H9 (cell line): ENCODE measurements at regions not wholly inside any gene's neighbourhood (a gene's known extent, or its start where the extent isn't known, plus 50 kb on each side); places are given as distances from the start of the nearest gene placed in this dataset.

Experiments
- DNase-seq: peaks from one replicate; pipeline ENCODE4 v3.0.0-alpha.2; 2017
- H2AFZ ChIP-seq: one replicate; pipeline ENCODE4 v1.6.1; 2013; ENCODE audit warnings: mild to moderate bottlenecking, low read length, control low read depth, moderate library complexity
- H2AK5ac ChIP-seq: 2 replicates; pipeline ENCODE4 v1.6.1; 2013; ENCODE audit warnings: low read length, control low read depth, mixed read lengths; ENCODE audit not compliant: insufficient read length
- H2BK120ac ChIP-seq: one replicate; pipeline ENCODE4 v1.6.1; 2013; ENCODE audit warnings: low read depth, mild to moderate bottlenecking, low read length, control low read depth, inconsistent platforms; ENCODE audit not compliant: poor library complexity, severe bottlenecking
- H2BK12ac ChIP-seq: 2 replicates; pipeline ENCODE4 v1.6.1; 2013; ENCODE audit warnings: low read length, control low read depth, mixed read lengths, low read depth; ENCODE audit not compliant: insufficient read length
- H2BK15ac ChIP-seq: 2 replicates; pipeline ENCODE4 v1.6.1; 2013; ENCODE audit warnings: low read depth, low read length, control low read depth
- H2BK20ac ChIP-seq: one replicate; pipeline ENCODE4 v1.6.1; 2013; ENCODE audit warnings: low read depth, mild to moderate bottlenecking, low read length, control low read depth, inconsistent platforms; ENCODE audit not compliant: poor library complexity, severe bottlenecking
- H2BK5ac ChIP-seq: 2 replicates; pipeline ENCODE4 v1.6.1; 2013; ENCODE audit warnings: low read length, control low read depth, mixed read lengths; ENCODE audit not compliant: insufficient read length
- H3K14ac ChIP-seq: 2 replicates; pipeline ENCODE4 v1.6.1; 2013; ENCODE audit warnings: low read length, control low read depth; ENCODE audit not compliant: insufficient read depth
- H3K18ac ChIP-seq: 2 replicates; pipeline ENCODE4 v1.6.1; 2013; ENCODE audit warnings: low read depth, mild to moderate bottlenecking, mixed read lengths, low read length, control low read depth; ENCODE audit not compliant: insufficient read length
- H3K23ac ChIP-seq: 2 replicates; pipeline ENCODE4 v1.6.1; 2013; ENCODE audit warnings: low read length, control low read depth, mixed read lengths, low read depth; ENCODE audit not compliant: insufficient read length
- H3K23me2 ChIP-seq: 2 replicates; pipeline ENCODE4 v1.6.1; 2013; ENCODE audit warnings: low read depth, mild to moderate bottlenecking, mixed read lengths, low read length, control low read depth; ENCODE audit not compliant: insufficient read length, poor library complexity, severe bottlenecking
- H3K27ac ChIP-seq: 2 replicates; pipeline ENCODE4 v1.5.1; 2013; ENCODE audit warnings: low read length, control low read depth, mixed read lengths, low read depth; ENCODE audit not compliant: insufficient read length
- H3K27me3 ChIP-seq: 2 replicates; pipeline ENCODE4 v1.6.1; 2013; ENCODE audit warnings: low read length, control low read depth, inconsistent platforms; ENCODE audit not compliant: insufficient read depth
- H3K4ac ChIP-seq: 2 replicates; pipeline ENCODE4 v1.6.1; 2013; ENCODE audit warnings: low read depth, mild to moderate bottlenecking, control low read depth, inconsistent platforms, low read length, moderate library complexity
- H3K4me1 ChIP-seq: 2 replicates; pipeline ENCODE4 v1.6.1; 2013; ENCODE audit warnings: low read length, control low read depth, inconsistent platforms; ENCODE audit not compliant: insufficient read depth
- H3K4me2 ChIP-seq: 2 replicates; pipeline ENCODE4 v1.6.1; 2013; ENCODE audit warnings: low read length, control low read depth, mixed read lengths; ENCODE audit not compliant: insufficient read length, insufficient read depth
- H3K56ac ChIP-seq: 2 replicates; pipeline ENCODE4 v1.6.1; 2013; ENCODE audit warnings: low read depth, mild to moderate bottlenecking, mixed read lengths, low read length, control low read depth; ENCODE audit not compliant: insufficient read length
- H3K79me1 ChIP-seq: 2 replicates; pipeline ENCODE4 v1.6.1; 2013; ENCODE audit warnings: low read depth, mild to moderate bottlenecking, moderate library complexity, low read length, control low read depth, inconsistent platforms; ENCODE audit not compliant: insufficient read depth, poor library complexity, severe bottlenecking
- H3K79me2 ChIP-seq: 2 replicates; pipeline ENCODE4 v1.6.1; 2013; ENCODE audit warnings: low read length, control low read depth, inconsistent platforms; ENCODE audit not compliant: insufficient read depth
- H3K9ac ChIP-seq: 2 replicates; pipeline ENCODE4 v1.6.1; 2013; ENCODE audit warnings: low read length, control low read depth, mixed read lengths; ENCODE audit not compliant: insufficient read length; ENCODE audit errors: extremely low read depth
- H3K9me3 ChIP-seq: one replicate; pipeline ENCODE4 v1.6.1; 2013; ENCODE audit warnings: low read depth, low read length, inconsistent platforms; ENCODE audit not compliant: control insufficient read depth
- H3T11ph ChIP-seq: one replicate; pipeline ENCODE4 v1.6.1; 2013; ENCODE audit warnings: mild to moderate bottlenecking, low read length, control low read depth, inconsistent platforms
- H4K20me1 ChIP-seq: one replicate; pipeline ENCODE4 v1.6.1; 2013; ENCODE audit not compliant: control insufficient read depth, insufficient read length, insufficient read depth
- H4K5ac ChIP-seq: 2 replicates; pipeline ENCODE4 v1.6.1; 2013; ENCODE audit warnings: low read depth, mild to moderate bottlenecking, mixed read lengths, low read length, control low read depth; ENCODE audit not compliant: insufficient read length
- H4K8ac ChIP-seq: replicated peaks from 2 replicates; pipeline ENCODE4 v1.6.1; 2013; ENCODE audit warnings: low read length, control low read depth, mixed read lengths, low read depth; ENCODE audit not compliant: insufficient read length
- H4K91ac ChIP-seq: 2 replicates; pipeline ENCODE4 v1.6.1; 2013; ENCODE audit warnings: low read depth, mild to moderate bottlenecking, moderate library complexity, mixed read lengths, low read length, control low read depth; ENCODE audit not compliant: insufficient read length
- H3K27ac Mint-ChIP-seq, 3 experiments: 2 replicates in 2 of 3; 3 replicates in 1 of 3; pipeline ENCODE4 v1.8.0; 2020 to 2021; ENCODE audit warnings: mixed read lengths in 3 of 3, mild to moderate bottlenecking in 1 of 3, moderate library complexity in 1 of 3
- H3K27me3 Mint-ChIP-seq: 2 replicates; pipeline ENCODE4 v1.8.0; 2021; ENCODE audit warnings: low read depth, mild to moderate bottlenecking, moderate library complexity, mixed read lengths
- H3K36me3 Mint-ChIP-seq, 3 experiments: 2 replicates in 2 of 3; 3 replicates in 1 of 3; pipeline ENCODE4 v1.8.0; 2020 to 2021; ENCODE audit warnings: low read depth in 3 of 3, mixed read lengths in 3 of 3; ENCODE audit not compliant: insufficient read depth in 1 of 3
- H3K4me1 Mint-ChIP-seq, 2 experiments: 2 replicates each; pipeline ENCODE4 v1.8.0; 2020; ENCODE audit warnings: mixed read lengths in 2 of 2
- H3K4me3 Mint-ChIP-seq, 2 experiments: 2 replicates in 1 of 2; 3 replicates in 1 of 2; pipeline ENCODE4 v1.8.0; 2020 to 2021; ENCODE audit warnings: mild to moderate bottlenecking in 2 of 2, mixed read lengths in 2 of 2, moderate library complexity in 1 of 2
- H3K9me3 Mint-ChIP-seq, 2 experiments: 2 replicates in 1 of 2; 3 replicates in 1 of 2; pipeline ENCODE4 v1.8.0; 2020; ENCODE audit warnings: mild to moderate bottlenecking in 2 of 2, mixed read lengths in 2 of 2, moderate library complexity in 1 of 2
- WGBS: extraction: QIAGEN DNeasy Blood & Tissue Kit; methylation state at CpG from one replicate; pipeline ENCODE4 v1.1.7; 2013; ENCODE audit warnings: missing lambda C conversion rate, low lambda C conversion rate, mixed read lengths; ENCODE audit not compliant: insufficient read length; ENCODE audit errors: extremely low coverage; 5-methylcytosine and 5-hydroxymethylcytosine counted together
- TF ChIP-seq, protein P1 (sequence below): fragments of 200-600 bp; sonication (generic); conservative IDR thresholded peaks from 3 replicates; pipeline ENCODE4 v1.8.0; 2021; ENCODE audit warnings: antibody characterized with exemption, mild to moderate bottlenecking

- H4K20me1 ChIP-seq, result no peaks in the 10 kb centered on the region
- no peaks in the 10 kb centered on the region for H3K9me3 ChIP-seq
- no peak overlapping the region for H2BK5ac ChIP-seq
- H3K4ac ChIP-seq, result no peak overlapping the region
- Mint-ChIP-seq H3K4me1 (no peaks in the 10 kb centered on the region), H3K27me3 (no peaks in the 10 kb centered on the region), H3K4me3 (no peak overlapping the region), H3K9me3 (no peaks in the 10 kb centered on the region), H3K36me3 (no peaks in the 10 kb centered on the region), H3K27ac (no peak overlapping the region)
- H2BK12ac ChIP-seq, result no peak overlapping the region
- no peak overlapping the region for H4K91ac ChIP-seq
- TF ChIP-seq, protein P1, sequence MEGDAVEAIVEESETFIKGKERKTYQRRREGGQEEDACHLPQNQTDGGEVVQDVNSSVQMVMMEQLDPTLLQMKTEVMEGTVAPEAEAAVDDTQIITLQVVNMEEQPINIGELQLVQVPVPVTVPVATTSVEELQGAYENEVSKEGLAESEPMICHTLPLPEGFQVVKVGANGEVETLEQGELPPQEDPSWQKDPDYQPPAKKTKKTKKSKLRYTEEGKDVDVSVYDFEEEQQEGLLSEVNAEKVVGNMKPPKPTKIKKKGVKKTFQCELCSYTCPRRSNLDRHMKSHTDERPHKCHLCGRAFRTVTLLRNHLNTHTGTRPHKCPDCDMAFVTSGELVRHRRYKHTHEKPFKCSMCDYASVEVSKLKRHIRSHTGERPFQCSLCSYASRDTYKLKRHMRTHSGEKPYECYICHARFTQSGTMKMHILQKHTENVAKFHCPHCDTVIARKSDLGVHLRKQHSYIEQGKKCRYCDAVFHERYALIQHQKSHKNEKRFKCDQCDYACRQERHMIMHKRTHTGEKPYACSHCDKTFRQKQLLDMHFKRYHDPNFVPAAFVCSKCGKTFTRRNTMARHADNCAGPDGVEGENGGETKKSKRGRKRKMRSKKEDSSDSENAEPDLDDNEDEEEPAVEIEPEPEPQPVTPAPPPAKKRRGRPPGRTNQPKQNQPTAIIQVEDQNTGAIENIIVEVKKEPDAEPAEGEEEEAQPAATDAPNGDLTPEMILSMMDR, result no peak
- H3K27ac ChIP-seq, result no peak overlapping the region
- no peak overlapping the region for H3K14ac ChIP-seq
- no peaks in the 10 kb centered on the region for H3K79me2 ChIP-seq
- no peak overlapping the region for H3K23ac ChIP-seq
- no peak overlapping the region for H2AK5ac ChIP-seq
- no peak overlapping the region for H4K8ac ChIP-seq
- H2BK20ac ChIP-seq, result no peak overlapping the region
- no peaks in the 10 kb centered on the region for H3K79me1 ChIP-seq
- no peak overlapping the region for H4K5ac ChIP-seq
- no CpG with 5 or more reads among the region's 1 CpG for WGBS
- no peak for DNase-seq
- no peak overlapping the region for H3T11ph ChIP-seq
- H3K23me2 ChIP-seq, result no peaks in the 10 kb centered on the region
- H2BK120ac ChIP-seq, result no peak overlapping the region
- H3K56ac ChIP-seq, result no peak overlapping the region
- H3K4me1 ChIP-seq, result no peaks in the 10 kb centered on the region
- H3K18ac ChIP-seq, result no peak overlapping the region
- no peak overlapping the region for H3K4me2 ChIP-seq
- H3K9ac ChIP-seq, result no peak overlapping the region
- H3K27me3 ChIP-seq, result no peaks in the 10 kb centered on the region
- H2BK15ac ChIP-seq, result no peak overlapping the region
- no peak overlapping the region for H2AFZ ChIP-seq
These were observed 117.9 kb upstream of the HS3ST1 start for GRCh38 chr4:11546391-11547175.
